ENCODE measurements at regions not wholly inside any gene's neighbourhood (a gene's known extent, or its start where the extent isn't known, plus 50 kb on each side); places are given as distances from the start of the nearest gene placed in this dataset.

GRCh38 chr7:155213955-155214740, 83.5 kb upstream of the INSIG1 start (continued):
- TF ChIP-seq SP1 (IDR thresholded peaks at IDR 0.05) = peak; percentile 59
- TF ChIP-seq FOXA1 (IDR thresholded peaks at IDR 0.05) = no peak
- TF ChIP-seq EGR1 (IDR thresholded peaks at IDR 0.05; ENCODE audit: low read depth in 2 of 2) = no peak

DNA sequence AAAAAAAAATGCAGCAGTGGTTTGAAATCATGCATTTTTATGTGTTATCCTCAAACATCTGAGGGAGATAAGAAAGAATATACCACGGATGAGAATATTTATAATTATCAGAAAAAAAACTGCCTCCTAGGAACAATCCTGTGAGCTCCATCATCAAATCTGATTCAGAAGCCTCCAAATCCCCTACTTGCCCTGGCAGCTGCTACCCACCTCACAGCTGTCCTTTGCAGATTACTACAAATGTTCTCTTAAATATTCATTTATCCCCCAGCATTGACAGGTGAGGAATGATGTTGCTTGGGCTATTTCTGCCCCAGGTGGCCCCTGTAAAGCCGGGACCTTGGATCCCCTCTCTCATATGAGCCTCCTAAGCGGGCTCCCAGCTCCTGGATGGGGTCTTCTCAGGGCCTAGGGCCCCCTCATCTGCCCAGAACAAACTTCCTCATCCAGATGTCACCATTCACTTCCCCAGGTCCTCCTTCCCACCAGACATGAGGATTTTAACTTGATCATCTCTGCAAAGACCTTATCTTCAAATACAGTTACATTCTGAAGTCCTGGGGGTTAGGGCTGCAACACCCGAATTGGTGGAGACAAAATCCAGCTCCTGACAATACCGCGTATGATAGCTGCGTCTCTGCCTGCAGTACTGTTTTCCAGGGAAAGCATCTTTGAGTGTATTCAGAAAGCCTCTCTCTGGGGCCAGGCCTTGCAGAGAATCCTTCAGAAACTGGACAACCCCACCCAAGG, 81.9 kb upstream of the INSIG1 start:
- no peak for DNase-seq (ENCODE audit: low spot score)
- 77% methylated on average over 7 of the region's 7 CpGs for WGBS
- H3K4me3 ChIP-seq (ENCODE audit: low read depth in 1 of 3, low read length in 3 of 3) = no peak overlapping the region
- H3K9me3 ChIP-seq (ENCODE audit: control insufficient read depth in 4 of 4, low read length in 3 of 4) = no peaks in the 10 kb centered on the region
- peaks cover 11 to 16% (median 13%) of the 10 kb centered on the region in 4 donors for H3K4me1 ChIP-seq (ENCODE audit: control insufficient read depth in 4 of 4, insufficient read depth in 4 of 4, low read length in 3 of 4)
- TF ChIP-seq ATF3 (IDR thresholded peaks at IDR 0.05) = no peak
- no peak for TF ChIP-seq HNF4G (IDR thresholded peaks at IDR 0.05)
- no peak for TF ChIP-seq EGR1 (IDR thresholded peaks at IDR 0.05; ENCODE audit: low read depth in 2 of 2)
- no peak for TF ChIP-seq HNF4A (conservative IDR thresholded peaks at IDR 0.05)
- no peak for TF ChIP-seq TAF1 (conservative IDR thresholded peaks at IDR 0.05)
- no peak for TF ChIP-seq NR2F2 (IDR thresholded peaks at IDR 0.05)
- TF ChIP-seq ZBTB33 (IDR thresholded peaks at IDR 0.05) = no peak
- TF ChIP-seq GABPA (IDR thresholded peaks at IDR 0.05 in 1 of 2, conservative IDR thresholded peaks at IDR 0.05 in 1 of 2) = no peak
- no peak for TF ChIP-seq CTCF (IDR thresholded peaks at IDR 0.05; ENCODE audit: low read depth, low read length, missing input control)
- H3K27me3 ChIP-seq (ENCODE audit: control insufficient read depth in 4 of 4, insufficient read depth in 4 of 4, low read length in 3 of 4) = no peaks in the 10 kb centered on the region
- H3K36me3 ChIP-seq (ENCODE audit: control insufficient read depth in 4 of 4, insufficient read depth in 3 of 4, low read depth in 1 of 4, low read length in 3 of 4) = no peaks in the 10 kb centered on the region
- peak overlapping the region in 1 of 2 donors; percentile 88 for H3K9ac ChIP-seq (ENCODE audit: low read depth in 1 of 2, low read length in 2 of 2)
- no peak overlapping the region for H3K27ac ChIP-seq (ENCODE audit: low read depth in 1 of 2, low read length in 2 of 2)

DNA sequence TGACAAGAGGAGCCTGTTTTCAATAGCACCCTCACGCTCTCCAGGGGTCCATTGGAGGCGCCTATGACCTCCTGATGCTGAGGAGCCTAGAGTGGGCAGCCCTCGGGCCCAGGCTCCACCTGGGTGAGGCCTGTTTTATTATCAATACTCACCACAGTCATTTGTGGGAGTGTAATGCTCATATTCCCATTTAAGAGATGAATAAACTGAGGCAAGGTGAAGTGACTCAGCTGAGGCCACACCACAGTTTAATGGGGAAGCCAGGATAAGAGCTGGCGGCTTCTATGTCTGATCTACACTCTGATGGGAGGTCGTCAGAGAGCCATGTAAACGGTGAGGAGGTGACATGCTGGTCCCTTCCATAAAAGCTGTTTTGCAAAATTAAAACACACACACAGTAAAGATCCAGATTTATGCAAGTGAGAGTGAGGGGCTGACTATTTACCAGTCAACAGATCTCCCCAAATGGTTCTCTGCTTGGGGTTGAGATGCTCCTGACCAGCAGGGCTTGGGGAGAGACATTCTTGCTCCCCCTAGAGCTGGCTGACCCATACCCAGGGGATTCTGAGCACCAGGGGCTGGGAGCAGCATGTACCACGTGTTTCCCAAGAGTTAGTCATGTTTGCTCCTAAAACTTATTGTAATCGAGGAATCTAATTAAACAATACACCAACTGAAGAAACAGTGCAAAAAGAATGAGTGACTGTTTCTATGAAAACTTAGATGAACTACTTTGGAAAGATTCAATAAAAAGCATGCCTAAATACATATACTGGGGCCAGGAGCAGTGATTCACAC, 81.0 kb upstream of the INSIG1 start:
- no peak overlapping the region for H3K9ac ChIP-seq (ENCODE audit: low read depth in 1 of 2, low read length in 2 of 2)
- no peaks in the 10 kb centered on the region for H3K27me3 ChIP-seq (ENCODE audit: control insufficient read depth in 4 of 4, insufficient read depth in 4 of 4, low read length in 3 of 4)
- no peak for DNase-seq (ENCODE audit: low spot score)
- H3K9me3 ChIP-seq (ENCODE audit: control insufficient read depth in 4 of 4, low read length in 3 of 4) = no peaks in the 10 kb centered on the region
- peaks cover 14 to 25% (median 22%) of the 10 kb centered on the region in 4 donors for H3K4me1 ChIP-seq (ENCODE audit: control insufficient read depth in 4 of 4, insufficient read depth in 4 of 4, low read length in 3 of 4)
- WGBS = 92% methylated on average over 8 of the region's 8 CpGs
- no peak for TF ChIP-seq FOXA1 (IDR thresholded peaks at IDR 0.05)
- no peak for TF ChIP-seq HNF4A (conservative IDR thresholded peaks at IDR 0.05)
- TF ChIP-seq RAD21 (IDR thresholded peaks at IDR 0.05) = no peak
- no peak for TF ChIP-seq ZBTB33 (IDR thresholded peaks at IDR 0.05)
- TF ChIP-seq SP1 (IDR thresholded peaks at IDR 0.05) = no peak
- TF ChIP-seq RXRA (IDR thresholded peaks at IDR 0.05) = no peak
- TF ChIP-seq, protein P1, sequence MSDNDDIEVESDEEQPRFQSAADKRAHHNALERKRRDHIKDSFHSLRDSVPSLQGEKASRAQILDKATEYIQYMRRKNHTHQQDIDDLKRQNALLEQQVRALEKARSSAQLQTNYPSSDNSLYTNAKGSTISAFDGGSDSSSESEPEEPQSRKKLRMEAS (IDR thresholded peaks at IDR 0.05) = no peak
- TF ChIP-seq NR2F2 (IDR thresholded peaks at IDR 0.05) = no peak
- TF ChIP-seq TAF1 (conservative IDR thresholded peaks at IDR 0.05) = no peak
- no peak for TF ChIP-seq CTCF (IDR thresholded peaks at IDR 0.05; ENCODE audit: low read depth, low read length, missing input control)
- TF ChIP-seq GABPA (IDR thresholded peaks at IDR 0.05 in 1 of 2, conservative IDR thresholded peaks at IDR 0.05 in 1 of 2) = no peak
- TF ChIP-seq FOXA2 (IDR thresholded peaks at IDR 0.05) = no peak
- no peak overlapping the region for H3K4me3 ChIP-seq (ENCODE audit: low read depth in 1 of 3, low read length in 3 of 3)
- H3K36me3 ChIP-seq (ENCODE audit: control insufficient read depth in 4 of 4, insufficient read depth in 3 of 4, low read depth in 1 of 4, low read length in 3 of 4) = no peaks in the 10 kb centered on the region
- no peak overlapping the region for H3K27ac ChIP-seq (ENCODE audit: low read depth in 1 of 2, low read length in 2 of 2)
